Chondrocyte (in vitro differentiated cells): ENCODE measurements at regions not wholly inside any gene's neighbourhood (a gene's known extent, or its start where the extent isn't known, plus 50 kb on each side); places are given as distances from the start of the nearest gene placed in this dataset.

Experiments
- DNase-seq: peaks from one replicate; pipeline ENCODE4 v3.0.0; 2021; ENCODE audit warnings: mixed read lengths, low spot score
- H3K27ac Mint-ChIP-seq: one replicate; pipeline ENCODE4 v1.8.0; 2021; ENCODE audit warnings: mild to moderate bottlenecking, moderate library complexity, mixed read lengths; ENCODE audit not compliant: unreplicated experiment
- H3K27me3 Mint-ChIP-seq: 2 replicates; pipeline ENCODE4 v1.8.0; 2021; ENCODE audit warnings: low read depth, mixed read lengths
- H3K36me3 Mint-ChIP-seq: 2 replicates; pipeline ENCODE4 v1.8.0; 2021; ENCODE audit warnings: low read depth, mixed read lengths
- H3K4me1 Mint-ChIP-seq: 2 replicates; pipeline ENCODE4 v1.8.0; 2021; ENCODE audit warnings: low read depth, mild to moderate bottlenecking, mixed read lengths
- H3K4me3 Mint-ChIP-seq: one replicate; pipeline ENCODE4 v1.8.0; 2021; ENCODE audit warnings: mild to moderate bottlenecking, moderate library complexity, mixed read lengths; ENCODE audit not compliant: unreplicated experiment
- H3K9me3 Mint-ChIP-seq: 2 replicates; pipeline ENCODE4 v1.8.0; 2021; ENCODE audit warnings: low read depth, mixed read lengths
- TF ChIP-seq, protein P1 (sequence below): fragments of 200-600 bp; sonication (generic); IDR thresholded peaks from 2 replicates; pipeline ENCODE4 v1.5.0; 2021; ENCODE audit warnings: antibody characterized with exemption, mild to moderate bottlenecking, moderate library complexity

DNA sequence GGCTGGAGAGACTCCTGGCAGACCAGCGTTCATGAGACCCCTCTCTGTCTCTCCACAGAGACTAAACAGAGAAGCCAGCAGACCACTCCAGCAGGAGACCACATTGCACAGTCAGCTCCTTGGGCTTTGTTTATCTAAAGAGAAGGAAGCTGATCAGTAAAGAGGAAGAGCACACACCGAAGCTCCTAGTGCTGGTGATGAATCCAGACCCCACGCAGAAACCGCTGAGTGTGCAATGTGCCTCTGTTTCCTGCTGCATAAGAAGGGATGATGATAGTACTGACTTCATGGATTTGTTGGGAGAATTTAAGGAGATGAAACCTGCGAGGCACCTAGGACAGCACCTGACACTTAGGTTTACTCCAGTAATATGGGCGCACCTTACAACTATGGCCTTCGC lies 544.1 kb upstream of the ID2 start:
- TF ChIP-seq, protein P1, sequence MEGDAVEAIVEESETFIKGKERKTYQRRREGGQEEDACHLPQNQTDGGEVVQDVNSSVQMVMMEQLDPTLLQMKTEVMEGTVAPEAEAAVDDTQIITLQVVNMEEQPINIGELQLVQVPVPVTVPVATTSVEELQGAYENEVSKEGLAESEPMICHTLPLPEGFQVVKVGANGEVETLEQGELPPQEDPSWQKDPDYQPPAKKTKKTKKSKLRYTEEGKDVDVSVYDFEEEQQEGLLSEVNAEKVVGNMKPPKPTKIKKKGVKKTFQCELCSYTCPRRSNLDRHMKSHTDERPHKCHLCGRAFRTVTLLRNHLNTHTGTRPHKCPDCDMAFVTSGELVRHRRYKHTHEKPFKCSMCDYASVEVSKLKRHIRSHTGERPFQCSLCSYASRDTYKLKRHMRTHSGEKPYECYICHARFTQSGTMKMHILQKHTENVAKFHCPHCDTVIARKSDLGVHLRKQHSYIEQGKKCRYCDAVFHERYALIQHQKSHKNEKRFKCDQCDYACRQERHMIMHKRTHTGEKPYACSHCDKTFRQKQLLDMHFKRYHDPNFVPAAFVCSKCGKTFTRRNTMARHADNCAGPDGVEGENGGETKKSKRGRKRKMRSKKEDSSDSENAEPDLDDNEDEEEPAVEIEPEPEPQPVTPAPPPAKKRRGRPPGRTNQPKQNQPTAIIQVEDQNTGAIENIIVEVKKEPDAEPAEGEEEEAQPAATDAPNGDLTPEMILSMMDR = no peak
- Mint-ChIP-seq H3K9me3 (peaks cover 3% of the 10 kb centered on the region), H3K27me3 (no peaks in the 10 kb centered on the region), H3K4me3 (no peak overlapping the region), H3K4me1 (peaks cover 7% of the 10 kb centered on the region), H3K36me3 (no peaks in the 10 kb centered on the region), H3K27ac (no peak overlapping the region)
- DNase-seq = no peak

DNA sequence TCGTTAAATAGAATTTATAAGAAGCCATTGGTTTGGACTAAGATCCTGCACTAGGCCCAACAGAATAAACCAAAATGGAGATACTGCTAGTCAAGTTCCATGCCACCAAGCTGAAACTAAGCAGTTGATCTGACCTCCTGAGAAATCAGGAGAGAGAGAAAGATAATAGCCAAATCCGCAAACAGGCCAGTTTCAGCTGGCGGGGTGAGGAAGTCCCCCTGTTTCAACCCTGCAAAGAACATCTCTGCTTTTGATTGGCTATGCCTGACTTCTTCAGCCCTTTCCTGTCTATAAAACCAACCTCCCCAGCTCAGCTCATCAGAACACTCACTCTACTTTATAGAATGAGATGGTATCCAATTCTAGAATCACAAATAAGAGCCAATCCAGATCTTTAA lies 543.3 kb upstream of the ID2 start:
- Mint-ChIP-seq H3K27ac (no peak overlapping the region), H3K4me3 (no peak overlapping the region), H3K36me3 (no peaks in the 10 kb centered on the region), H3K4me1 (no peaks in the 10 kb centered on the region), H3K27me3 (no peaks in the 10 kb centered on the region), H3K9me3 (peaks cover 3% of the 10 kb centered on the region)
- TF ChIP-seq, protein P1 = no peak
- DNase-seq = no peak

DNA sequence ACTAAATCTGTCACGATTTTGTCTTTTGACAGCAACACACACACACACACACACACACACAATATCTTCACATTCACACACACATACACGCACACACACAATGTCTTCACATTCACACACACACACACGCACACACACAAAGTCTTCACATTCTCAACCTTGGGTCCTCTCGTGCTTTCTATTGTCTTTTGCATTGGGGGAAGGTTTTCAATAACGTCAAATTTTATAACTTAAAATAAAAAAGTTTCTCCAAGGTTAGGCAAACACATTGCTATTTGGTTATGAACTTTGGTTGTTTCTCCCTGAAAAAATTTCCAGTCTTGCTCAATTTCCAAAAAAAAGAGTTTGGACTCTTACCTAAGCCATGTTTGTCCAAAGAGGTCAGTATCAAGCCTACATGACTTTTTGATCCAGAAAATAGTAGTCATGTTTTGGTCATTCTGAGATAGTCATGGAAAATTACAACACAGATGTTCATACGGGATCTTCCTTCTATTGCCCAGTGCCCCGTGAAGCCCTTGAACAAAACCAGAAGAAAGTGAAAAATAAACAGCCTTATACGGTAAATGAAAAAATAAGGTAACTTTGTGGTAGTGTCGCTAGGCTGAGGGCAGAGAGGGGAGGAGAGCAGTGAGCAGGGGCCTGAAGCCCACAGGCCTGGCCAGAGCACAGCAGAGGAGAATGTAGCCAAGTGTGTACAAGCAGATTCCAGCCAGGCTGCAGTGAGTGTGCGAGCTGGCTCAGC lies 542.8 kb upstream of the ID2 start:
- TF ChIP-seq, protein P1 = no peak
- Mint-ChIP-seq H3K36me3 (no peaks in the 10 kb centered on the region), H3K4me1 (no peaks in the 10 kb centered on the region), H3K9me3 (peaks cover 3% of the 10 kb centered on the region), H3K27ac (no peak overlapping the region), H3K4me3 (no peak overlapping the region), H3K27me3 (no peaks in the 10 kb centered on the region)
- no peak for DNase-seq

DNA sequence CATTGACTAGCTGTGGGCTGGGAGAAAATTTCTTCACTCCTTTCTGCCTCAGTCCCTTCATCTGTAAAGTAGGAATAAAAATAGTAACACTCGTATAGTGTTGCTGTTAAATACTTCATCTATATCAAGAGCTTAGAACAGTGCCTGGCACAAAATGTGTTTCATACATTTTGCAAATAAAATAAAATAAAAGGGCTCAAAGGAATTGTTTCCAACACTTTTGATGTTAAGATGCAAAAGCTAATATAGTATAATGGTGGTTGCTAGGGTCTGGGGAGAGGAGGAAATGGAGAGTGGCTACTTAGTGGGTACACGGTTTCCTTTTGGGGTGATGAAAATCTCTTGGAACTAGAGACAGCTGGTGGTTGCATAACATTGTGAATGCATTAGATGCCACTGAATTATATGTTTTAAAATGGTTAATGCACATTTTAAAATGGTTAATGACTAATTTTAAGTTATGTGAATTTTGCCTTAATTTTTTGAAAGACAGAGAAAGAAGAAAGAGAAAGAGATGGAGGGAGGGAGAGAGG lies 542.1 kb upstream of the ID2 start:
- TF ChIP-seq, protein P1 = no peak
- Mint-ChIP-seq H3K4me3 (no peak overlapping the region), H3K27me3 (no peaks in the 10 kb centered on the region), H3K36me3 (no peaks in the 10 kb centered on the region), H3K4me1 (peaks cover 3% of the 10 kb centered on the region), H3K9me3 (peaks cover 3% of the 10 kb centered on the region), H3K27ac (no peak overlapping the region)
- DNase-seq = no peak

DNA sequence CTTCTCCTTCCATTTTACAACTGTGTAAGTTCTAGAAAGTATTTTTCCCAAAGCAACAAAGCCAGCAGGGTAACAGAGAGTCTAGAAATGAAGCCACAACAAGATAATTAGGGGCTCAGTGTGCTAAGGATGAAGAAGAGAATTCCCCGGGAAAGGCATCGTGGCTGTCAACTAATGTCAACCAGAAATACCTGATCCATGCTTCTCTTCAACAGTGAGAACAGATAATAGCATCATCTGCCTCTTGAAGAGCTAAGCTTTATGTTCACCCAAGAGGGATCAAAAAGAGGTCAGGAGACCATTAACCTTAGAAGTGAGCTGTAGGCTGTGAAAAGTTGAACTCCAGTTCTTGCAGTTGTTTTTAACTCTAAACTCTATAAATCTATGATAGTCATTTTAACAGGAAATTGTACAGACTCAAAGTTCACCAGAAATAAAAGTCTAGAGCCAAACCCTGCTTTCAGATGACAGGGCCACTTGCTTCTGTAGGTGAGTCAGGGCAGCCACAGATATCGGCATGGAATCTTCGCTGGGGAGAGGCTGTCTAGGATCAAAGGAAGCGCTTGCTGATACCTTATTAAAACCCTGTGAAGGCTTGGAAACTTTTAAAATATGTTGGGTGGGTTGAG lies 540.7 kb upstream of the ID2 start:
- Mint-ChIP-seq H3K4me3 (no peak overlapping the region), H3K36me3 (no peaks in the 10 kb centered on the region), H3K9me3 (peaks cover 3% of the 10 kb centered on the region), H3K27ac (no peak overlapping the region), H3K27me3 (no peaks in the 10 kb centered on the region), H3K4me1 (peaks cover 6% of the 10 kb centered on the region)
- no peak for DNase-seq
- TF ChIP-seq, protein P1 = no peak
